Psoas muscle (tissue), 7 donors: ENCODE measurements at regions not wholly inside any gene's neighbourhood (a gene's known extent, or its start where the extent isn't known, plus 50 kb on each side); places are given as distances from the start of the nearest gene placed in this dataset.

Experiments
- ATAC-seq, 4 donors: fragments of 200-7000 bp; cut with Tn5 transposase; one replicate each; pipeline ENCODE4 v1.9.1; 2020; ENCODE audit warnings: moderate library complexity in 3 of 4, mild to moderate bottlenecking in 2 of 4
- DNase-seq, 2 donors: peaks; one replicate each; pipeline ENCODE4 v3.0.0-alpha.2; 2020
- H3K27ac ChIP-seq: fragments of 200-600 bp; one replicate; pipeline ENCODE4 v1.8.0; 2022
- H3K27me3 ChIP-seq, 3 donors: fragments of 200-600 bp in 1 of 3; one replicate each; pipeline versions ENCODE4 v1.6.1 to v1.8.0; 2013 to 2022; ENCODE audit warnings: low read length in 2 of 3, mild to moderate bottlenecking in 2 of 3, moderate library complexity in 1 of 3; ENCODE audit not compliant: insufficient read depth in 3 of 3
- H3K36me3 ChIP-seq, 2 donors: fragments of 200-600 bp in 1 of 2; one replicate each; pipeline versions ENCODE4 v1.6.1 to v1.8.0; 2013 to 2022; ENCODE audit warnings: low read depth in 1 of 2, mild to moderate bottlenecking in 1 of 2, moderate library complexity in 1 of 2; ENCODE audit not compliant: insufficient read depth in 1 of 2
- H3K4me1 ChIP-seq: fragments of 200-600 bp; one replicate; pipeline ENCODE4 v1.8.0; 2022
- H3K4me3 ChIP-seq: fragments of 200-600 bp; one replicate; pipeline ENCODE4 v1.8.0; 2022; ENCODE audit warnings: mild to moderate bottlenecking
- H3K9me3 ChIP-seq: fragments of 200-600 bp; one replicate; pipeline ENCODE4 v1.8.0; 2022
- WGBS, 3 donors: extraction: QIAGEN DNeasy Blood & Tissue Kit; methylation state at CpG; one replicate each; pipeline versions ENCODE4 v1.1.6 to v1.1.7; 2013; 5-methylcytosine and 5-hydroxymethylcytosine counted together
- intact Hi-C, 2 donors: fragments of 100-400 bp; cut with DNase I; formaldehyde crosslinking; loops; one replicate each; pipeline versions ENCODE4 v1.11.0 to v1.14.2; 2022
- TF ChIP-seq, protein P1 (sequence below): fragments of 200-600 bp; IDR thresholded peaks from one replicate; pipeline ENCODE4 v1.8.0; 2022; ENCODE audit warnings: antibody characterized with exemption
- donor health status: healthy with polysubstance abuse.
- donor health status: DM: no; HTN: no; CAD: no; lungs with moderate emphysema.
- donor health status: Bipolar disorder and iron deficiency.
- donor health status: healthy.
- donor health status: DM: yes; HTN: yes; CAD: no.
- donor health status: DM: no; HTN: no; CAD: no.
- donor health status: DM: yes; HTN: yes; CAD: no.

DNA sequence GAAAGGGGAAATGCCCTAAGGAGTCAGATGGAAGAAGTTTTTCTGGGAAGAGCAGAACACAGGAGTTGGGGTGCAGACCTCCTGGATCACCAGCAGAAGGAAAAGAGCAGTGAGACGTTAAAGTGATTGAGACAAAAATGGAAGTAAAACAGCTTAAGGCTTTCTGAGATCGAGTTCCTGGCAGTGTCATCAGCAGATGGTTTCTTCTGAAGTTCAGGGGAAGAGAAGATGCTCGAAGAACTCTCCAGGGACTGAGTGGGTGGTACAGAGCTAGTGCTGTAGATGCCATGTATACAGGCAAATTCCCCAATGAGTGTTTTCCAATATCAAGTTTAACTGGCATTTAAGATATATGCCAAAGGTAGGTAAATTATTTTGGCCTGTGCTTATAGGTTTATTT, 272.2 kb upstream of the KLF12 start:
- no peak for DNase-seq
- intact Hi-C loops: no loop called here

DNA sequence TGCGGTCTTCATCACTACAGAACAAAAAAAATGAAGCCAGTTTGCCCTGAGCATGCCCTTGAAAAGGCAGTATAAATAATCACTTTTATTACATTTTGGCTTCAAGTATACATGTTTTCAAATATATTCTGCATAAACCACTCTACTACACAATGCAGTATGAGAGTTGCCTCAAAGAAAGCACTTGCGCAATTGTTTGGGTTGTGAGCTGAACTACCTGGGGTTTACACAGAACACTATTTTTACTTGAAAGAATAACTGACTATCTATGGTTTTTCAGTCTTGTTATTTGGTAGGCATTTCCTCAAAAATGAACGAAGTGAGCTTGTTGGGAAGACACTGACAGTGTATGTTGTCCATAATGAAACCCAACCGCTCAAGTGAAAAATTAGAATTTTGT, 264.4 kb upstream of the KLF12 start:
- H3K27me3 ChIP-seq: no peaks in the 10 kb centered on the region
- no peaks in the 10 kb centered on the region for H3K4me1 ChIP-seq
- ATAC-seq: no peak
- WGBS, 3 donors: 91 to 96% (median 92%) methylated on average over 4 of the region's 4 CpGs
- TF ChIP-seq, protein P1, sequence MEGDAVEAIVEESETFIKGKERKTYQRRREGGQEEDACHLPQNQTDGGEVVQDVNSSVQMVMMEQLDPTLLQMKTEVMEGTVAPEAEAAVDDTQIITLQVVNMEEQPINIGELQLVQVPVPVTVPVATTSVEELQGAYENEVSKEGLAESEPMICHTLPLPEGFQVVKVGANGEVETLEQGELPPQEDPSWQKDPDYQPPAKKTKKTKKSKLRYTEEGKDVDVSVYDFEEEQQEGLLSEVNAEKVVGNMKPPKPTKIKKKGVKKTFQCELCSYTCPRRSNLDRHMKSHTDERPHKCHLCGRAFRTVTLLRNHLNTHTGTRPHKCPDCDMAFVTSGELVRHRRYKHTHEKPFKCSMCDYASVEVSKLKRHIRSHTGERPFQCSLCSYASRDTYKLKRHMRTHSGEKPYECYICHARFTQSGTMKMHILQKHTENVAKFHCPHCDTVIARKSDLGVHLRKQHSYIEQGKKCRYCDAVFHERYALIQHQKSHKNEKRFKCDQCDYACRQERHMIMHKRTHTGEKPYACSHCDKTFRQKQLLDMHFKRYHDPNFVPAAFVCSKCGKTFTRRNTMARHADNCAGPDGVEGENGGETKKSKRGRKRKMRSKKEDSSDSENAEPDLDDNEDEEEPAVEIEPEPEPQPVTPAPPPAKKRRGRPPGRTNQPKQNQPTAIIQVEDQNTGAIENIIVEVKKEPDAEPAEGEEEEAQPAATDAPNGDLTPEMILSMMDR: no peak
- intact Hi-C loops: no loop called here
- DNase-seq: no peak
- no peaks in the 10 kb centered on the region for H3K36me3 ChIP-seq
- H3K9me3 ChIP-seq: no peaks in the 10 kb centered on the region
- H3K4me3 ChIP-seq: no peak overlapping the region
- H3K27ac ChIP-seq: no peak overlapping the region

More for the DNA sequence above, 272.2 kb upstream of the KLF12 start:
- TF ChIP-seq, protein P1: no peak
- Histone ChIP-seq H3K4me1 (no peaks in the 10 kb centered on the region), H3K4me3 (no peak overlapping the region), H3K9me3 (no peaks in the 10 kb centered on the region), H3K27ac (no peak overlapping the region), H3K27me3 (no peaks in the 10 kb centered on the region), H3K36me3 (no peaks in the 10 kb centered on the region)
- no peak for ATAC-seq
- 41 to 45% (median 43%) methylated on average over 3 of the region's 3 CpGs for WGBS, 3 donors

- intact Hi-C loops: no loop called here
Measured at GRCh38 chr13:74389056-74389455, 254.9 kb upstream of the KLF12 start.

DNA sequence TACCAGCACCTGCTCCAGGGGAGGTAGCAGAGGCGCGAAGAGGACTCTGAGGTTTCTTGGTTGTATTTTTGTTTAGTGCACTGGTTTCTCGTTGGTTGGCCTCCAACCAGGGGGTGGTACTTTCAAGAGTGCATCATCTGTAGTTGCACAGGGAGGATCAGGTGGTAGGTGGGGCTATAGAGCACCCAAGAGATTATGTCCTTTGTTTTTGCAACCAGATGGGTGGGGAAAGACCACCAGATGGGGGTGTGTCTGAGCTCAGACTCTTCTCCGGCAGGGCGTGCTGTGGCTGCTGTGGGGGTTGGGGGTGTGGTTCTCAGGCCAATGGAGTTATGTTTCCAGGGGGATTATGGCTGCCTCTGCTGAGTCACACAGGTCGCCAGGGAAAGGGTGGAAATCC, 254.4 kb upstream of the KLF12 start:
- 87 to 92% (median 91%) methylated on average over 6 of the region's 6 CpGs for WGBS, 3 donors
- DNase-seq (no peak), ATAC-seq (no peak)
- Histone ChIP-seq H3K27ac (no peak overlapping the region), H3K27me3 (no peaks in the 10 kb centered on the region), H3K4me1 (no peaks in the 10 kb centered on the region), H3K9me3 (peaks cover 14% of the 10 kb centered on the region), H3K4me3 (no peak overlapping the region), H3K36me3 (no peaks in the 10 kb centered on the region)
- intact Hi-C loops: no loop called here
- TF ChIP-seq, protein P1: no peak

More at GRCh38 chr13:74389056-74389455, 254.9 kb upstream of the KLF12 start:
- Histone ChIP-seq H3K9me3 (peaks cover 14% of the 10 kb centered on the region), H3K4me1 (no peaks in the 10 kb centered on the region), H3K36me3 (no peaks in the 10 kb centered on the region), H3K27me3 (no peaks in the 10 kb centered on the region), H3K27ac (no peak overlapping the region), H3K4me3 (no peak overlapping the region)
- TF ChIP-seq, protein P1: no peak
- no peak for DNase-seq
- WGBS, 3 donors: 71 to 78% (median 73%) methylated on average over 5 of the region's 5 CpGs
- ATAC-seq: no peak

DNA sequence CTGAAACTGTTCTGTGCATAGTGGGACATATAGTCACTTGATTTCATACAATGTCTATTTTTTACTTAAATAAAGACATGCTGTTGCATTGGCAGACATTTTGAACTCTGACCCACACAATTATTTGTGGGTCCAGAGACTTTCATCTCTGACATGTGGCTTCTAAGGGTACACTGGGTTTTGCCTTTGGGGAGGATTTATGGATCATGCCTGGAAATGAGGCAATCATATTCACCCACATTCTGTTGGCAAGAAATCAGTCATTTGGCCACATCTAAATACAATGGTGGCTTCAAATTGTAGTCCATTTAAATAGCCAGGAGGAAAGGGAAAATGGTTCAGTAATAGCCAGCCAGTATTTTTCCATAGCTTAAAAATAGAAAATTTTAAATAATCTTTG, 238.3 kb upstream of the KLF12 start:
- DNase-seq: no peak
- Histone ChIP-seq H3K36me3 (no peaks in the 10 kb centered on the region), H3K27ac (no peak overlapping the region), H3K4me3 (no peak overlapping the region), H3K9me3 (no peaks in the 10 kb centered on the region), H3K27me3 (no peaks in the 10 kb centered on the region), H3K4me1 (no peaks in the 10 kb centered on the region)
- no peak for ATAC-seq
- TF ChIP-seq, protein P1: no peak
- intact Hi-C loops: no loop called here
